IMR-90 (cell line): ENCODE measurements at regions not wholly inside any gene's neighbourhood (a gene's known extent, or its start where the extent isn't known, plus 50 kb on each side); places are given as distances from the start of the nearest gene placed in this dataset.

Experiments used
- ATAC-seq: fragments of 200-7000 bp; cut with Tn5 transposase; 2 replicates; pipeline ENCODE4 v1.9.1; 2020; ENCODE audit warnings: low read depth, mild to moderate bottlenecking, moderate library complexity
- BruUV-seq: library from RNA; stranded (reverse); fragments of 400-500 nt; replicated peaks from 2 replicates; lab custom pipeline; 2021; lab: Mats Ljungman, UMichigan
- CTCF ChIA-PET: fragments of 300-600 bp; formaldehyde crosslinking; extraction: SDS; loops from one replicate; lab custom pipeline; 2021; ENCODE audit warnings: antibody characterized with exemption; lab: Yijun Ruan, JAX
- POLR2A ChIA-PET: fragments of 300-600 bp; sonication (Branson Sonifier 250); formaldehyde crosslinking; loops from one replicate; lab custom pipeline; 2022; ENCODE audit warnings: antibody characterized with exemption; ENCODE audit not compliant: unreplicated experiment; lab: Charles Lee
- DNase-seq: peaks from one replicate; pipeline ENCODE4 v3.0.0; 2013
- H2AFZ ChIP-seq: replicated peaks from 2 replicates; pipeline ENCODE3; 2013; ENCODE audit warnings: low read length, mild to moderate bottlenecking; ENCODE audit not compliant: poor library complexity
- H2AK5ac ChIP-seq: 2 replicates; pipeline ENCODE4 v1.6.1; 2013; ENCODE audit warnings: low read depth, low read length, inconsistent platforms
- H2AK9ac ChIP-seq: replicated peaks from 2 replicates; pipeline ENCODE3; 2013; ENCODE audit warnings: mild to moderate bottlenecking, low read depth, low read length, moderate library complexity; ENCODE audit not compliant: poor library complexity
- H2BK120ac ChIP-seq: 2 replicates; pipeline ENCODE4 v1.6.1; 2013; ENCODE audit warnings: low read depth, low read length, inconsistent platforms
- H2BK15ac ChIP-seq: 3 replicates; pipeline ENCODE4 v1.6.1; 2013; ENCODE audit warnings: low read depth, low read length, inconsistent platforms
- H2BK20ac ChIP-seq: 2 replicates; pipeline ENCODE4 v1.6.1; 2013; ENCODE audit warnings: low read depth, mild to moderate bottlenecking, inconsistent platforms, low read length, moderate library complexity
- H2BK5ac ChIP-seq: 2 replicates; pipeline ENCODE4 v1.6.1; 2013; ENCODE audit warnings: mild to moderate bottlenecking, low read depth, low read length, inconsistent platforms; ENCODE audit not compliant: poor library complexity, severe bottlenecking
- H3K14ac ChIP-seq: replicated peaks from 2 replicates; pipeline ENCODE4 v1.6.1; 2013; ENCODE audit warnings: low read depth, low read length, inconsistent platforms
- H3K18ac ChIP-seq: 2 replicates; pipeline ENCODE4 v1.6.1; 2013; ENCODE audit warnings: low read depth, low read length, control low read depth
- H3K23ac ChIP-seq: 2 replicates; pipeline ENCODE4 v1.6.1; 2013; ENCODE audit warnings: low read depth, low read length, inconsistent platforms
- H3K27ac ChIP-seq: 2 replicates; pipeline ENCODE4 v1.5.1; 2013; ENCODE audit warnings: mild to moderate bottlenecking, control low read depth, low read length; ENCODE audit not compliant: insufficient read depth
- H3K27me3 ChIP-seq: 2 replicates; pipeline ENCODE4 v1.6.1; 2013; ENCODE audit warnings: low read length; ENCODE audit not compliant: control insufficient read depth, insufficient read depth
- H3K36me3 ChIP-seq: 2 replicates; pipeline ENCODE4 v1.6.1; 2013; ENCODE audit warnings: low read length, mixed read lengths; ENCODE audit not compliant: control insufficient read depth, insufficient read depth
- H3K4ac ChIP-seq: 2 replicates; pipeline ENCODE4 v1.6.1; 2013; ENCODE audit warnings: low read depth, low read length, inconsistent platforms
- H3K4me1 ChIP-seq: 2 replicates; pipeline ENCODE4 v1.6.1; 2013; ENCODE audit warnings: low read length, mixed read lengths; ENCODE audit not compliant: control insufficient read depth, insufficient read depth
- H3K4me2 ChIP-seq: 2 replicates; pipeline ENCODE4 v1.6.1; 2013; ENCODE audit warnings: low read depth, mild to moderate bottlenecking, control low read depth, low read length, moderate library complexity
- H3K4me3 ChIP-seq: 2 replicates; pipeline ENCODE4 v1.5.1; 2013; ENCODE audit warnings: low read depth, mild to moderate bottlenecking, control low read depth, low read length, moderate library complexity; ENCODE audit not compliant: insufficient read depth
- H3K56ac ChIP-seq: 2 replicates; pipeline ENCODE4 v1.6.1; 2013; ENCODE audit warnings: low read length, inconsistent platforms; ENCODE audit not compliant: insufficient read depth; ENCODE audit errors: extremely low read depth
- H3K79me1 ChIP-seq, 2 experiments: 2 replicates each; pipeline ENCODE4 v1.6.1; 2013; ENCODE audit warnings: low read length in 2 of 2, inconsistent platforms in 1 of 2, low read depth in 1 of 2
- H3K9ac ChIP-seq: 2 replicates; pipeline ENCODE4 v1.6.1; 2013; ENCODE audit warnings: low read depth, low read length, control low read depth
- H3K9me1 ChIP-seq: 2 replicates; pipeline ENCODE4 v1.6.1; 2013; ENCODE audit warnings: low read length, inconsistent platforms; ENCODE audit not compliant: insufficient read depth
- H3K9me3 ChIP-seq: 2 replicates; pipeline ENCODE4 v1.6.1; 2013; ENCODE audit warnings: low read length; ENCODE audit not compliant: control insufficient read depth, insufficient read depth
- H4K20me1 ChIP-seq: 2 replicates; pipeline ENCODE4 v1.6.1; 2013; ENCODE audit warnings: low read length, inconsistent platforms; ENCODE audit not compliant: insufficient read depth
- H4K5ac ChIP-seq: 2 replicates; pipeline ENCODE4 v1.6.1; 2013; ENCODE audit warnings: mild to moderate bottlenecking, low read depth, low read length, control low read depth
- H4K8ac ChIP-seq, 2 experiments: 2 replicates each; pipeline ENCODE4 v1.6.1; 2013; ENCODE audit warnings: low read depth in 2 of 2, low read length in 2 of 2, control low read depth in 1 of 2, inconsistent platforms in 1 of 2
- H4K91ac ChIP-seq: 2 replicates; pipeline ENCODE4 v1.6.1; 2013; ENCODE audit warnings: low read depth, low read length, inconsistent platforms; ENCODE audit not compliant: insufficient read depth
- BHLHE40 ChIP-seq: fragments of 150-350 bp; IDR thresholded peaks from 2 replicates; pipeline ENCODE4 v1.6.1; 2016; ENCODE audit warnings: mild to moderate bottlenecking, low read depth, low read length
- FOS ChIP-seq: fragments of 150-350 bp; IDR thresholded peaks from 2 replicates; pipeline ENCODE4 v1.6.1; 2016; ENCODE audit warnings: low read depth, low read length
- MAZ ChIP-seq: IDR thresholded peaks from 2 replicates; pipeline ENCODE4 v1.6.1; 2012; ENCODE audit warnings: low read depth, mild to moderate bottlenecking, low read length, improper control_type of control experiment, moderate library complexity, borderline replicate concordance
- MXI1 ChIP-seq: IDR thresholded peaks from 2 replicates; pipeline ENCODE4 v1.6.1; 2012; ENCODE audit warnings: low read depth, mild to moderate bottlenecking, low read length, moderate library complexity, borderline replicate concordance
- RCOR1 ChIP-seq: IDR thresholded peaks from 2 replicates; pipeline ENCODE4 v1.6.1; 2012; ENCODE audit warnings: mild to moderate bottlenecking, low read length, improper control_type of control experiment; ENCODE audit not compliant: insufficient replicate concordance
- RFX5 ChIP-seq: IDR thresholded peaks from 2 replicates; pipeline ENCODE4 v1.8.0; 2012; ENCODE audit warnings: low read depth, mild to moderate bottlenecking, low read length, moderate library complexity
- WGBS, 2 experiments: methylation state at CpG; one replicate each; pipeline versions ENCODE4 v1.1.5 to v1.1.7; 2013; ENCODE audit warnings: missing lambda C conversion rate in 2 of 2; ENCODE audit not compliant: insufficient read length in 1 of 2; ENCODE audit errors: extremely low coverage in 2 of 2; 5-methylcytosine and 5-hydroxymethylcytosine counted together
- dilution Hi-C: fragments of 300-500 bp; cut with HindIII; formaldehyde crosslinking; loops from one replicate; pipeline ENCODE4 v1.14.3; 2018; ENCODE audit warnings: low sequenced_read_pairs; ENCODE audit not compliant: unreplicated experiment
- in situ Hi-C: fragments of 300-500 bp; cut with MboI; formaldehyde crosslinking; loops from 3 replicates; pipeline ENCODE4 v1.14.3; 2019; ENCODE audit warnings: low sequenced_read_pairs, inconsistent platforms, mixed read lengths
- intact Hi-C: fragments of 100-400 bp; cut with micrococcal nuclease; formaldehyde crosslinking; loops from 2 replicates; pipeline ENCODE4 v1.10.0; 2022
- TF ChIP-seq, protein P1 (sequence below): conservative IDR thresholded peaks from 2 replicates; pipeline ENCODE4 v1.5.1; 2012; ENCODE audit warnings: mild to moderate bottlenecking, low read depth, low read length, improper control_type of control experiment
- TF ChIP-seq, protein P2 (sequence below): fragments of 150-350 bp; IDR thresholded peaks from 2 replicates; pipeline ENCODE4 v1.6.1; 2016; ENCODE audit warnings: low read depth, mild to moderate bottlenecking, low read length, moderate library complexity, borderline replicate concordance
- TF ChIP-seq, protein P3 (sequence below): fragments of 150-350 bp; IDR thresholded peaks from 2 replicates; pipeline ENCODE4 v1.6.1; 2017; ENCODE audit warnings: mild to moderate bottlenecking, antibody characterized with exemption, low read length, low read depth

DNA sequence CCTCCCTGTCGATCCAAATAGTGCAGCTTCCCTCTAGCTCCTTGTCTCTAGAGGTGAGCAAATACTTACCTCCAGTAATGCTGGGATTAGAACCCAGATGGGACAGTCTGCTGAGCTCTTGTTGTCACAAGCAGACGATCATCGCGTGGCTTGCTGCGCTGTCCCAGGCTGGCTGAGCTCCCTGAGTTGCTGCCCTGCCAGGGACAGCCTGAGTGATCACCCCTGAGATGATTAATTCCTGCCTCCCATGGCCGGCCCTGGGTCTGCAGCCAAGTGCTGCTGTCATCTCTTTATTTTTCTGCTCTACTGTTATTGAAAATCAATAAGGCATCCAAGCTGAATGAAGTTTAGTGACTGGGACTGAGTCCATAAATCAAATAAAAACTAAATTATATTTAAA, 94.0 kb upstream of the ALDH1B1 start:
- no peak overlapping the region for H3K4me2 ChIP-seq
- no peak overlapping the region for H3K18ac ChIP-seq
- dilution Hi-C loops: no loop called here
- TF ChIP-seq MXI1 (no peak), MAZ (no peak), RFX5 (no peak), BHLHE40 (no peak), FOS (no peak), RCOR1 (no peak)
- TF ChIP-seq, protein P1, sequence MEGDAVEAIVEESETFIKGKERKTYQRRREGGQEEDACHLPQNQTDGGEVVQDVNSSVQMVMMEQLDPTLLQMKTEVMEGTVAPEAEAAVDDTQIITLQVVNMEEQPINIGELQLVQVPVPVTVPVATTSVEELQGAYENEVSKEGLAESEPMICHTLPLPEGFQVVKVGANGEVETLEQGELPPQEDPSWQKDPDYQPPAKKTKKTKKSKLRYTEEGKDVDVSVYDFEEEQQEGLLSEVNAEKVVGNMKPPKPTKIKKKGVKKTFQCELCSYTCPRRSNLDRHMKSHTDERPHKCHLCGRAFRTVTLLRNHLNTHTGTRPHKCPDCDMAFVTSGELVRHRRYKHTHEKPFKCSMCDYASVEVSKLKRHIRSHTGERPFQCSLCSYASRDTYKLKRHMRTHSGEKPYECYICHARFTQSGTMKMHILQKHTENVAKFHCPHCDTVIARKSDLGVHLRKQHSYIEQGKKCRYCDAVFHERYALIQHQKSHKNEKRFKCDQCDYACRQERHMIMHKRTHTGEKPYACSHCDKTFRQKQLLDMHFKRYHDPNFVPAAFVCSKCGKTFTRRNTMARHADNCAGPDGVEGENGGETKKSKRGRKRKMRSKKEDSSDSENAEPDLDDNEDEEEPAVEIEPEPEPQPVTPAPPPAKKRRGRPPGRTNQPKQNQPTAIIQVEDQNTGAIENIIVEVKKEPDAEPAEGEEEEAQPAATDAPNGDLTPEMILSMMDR: no peak
- TF ChIP-seq, protein P2, sequence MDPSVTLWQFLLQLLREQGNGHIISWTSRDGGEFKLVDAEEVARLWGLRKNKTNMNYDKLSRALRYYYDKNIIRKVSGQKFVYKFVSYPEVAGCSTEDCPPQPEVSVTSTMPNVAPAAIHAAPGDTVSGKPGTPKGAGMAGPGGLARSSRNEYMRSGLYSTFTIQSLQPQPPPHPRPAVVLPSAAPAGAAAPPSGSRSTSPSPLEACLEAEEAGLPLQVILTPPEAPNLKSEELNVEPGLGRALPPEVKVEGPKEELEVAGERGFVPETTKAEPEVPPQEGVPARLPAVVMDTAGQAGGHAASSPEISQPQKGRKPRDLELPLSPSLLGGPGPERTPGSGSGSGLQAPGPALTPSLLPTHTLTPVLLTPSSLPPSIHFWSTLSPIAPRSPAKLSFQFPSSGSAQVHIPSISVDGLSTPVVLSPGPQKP: no peak
- TF ChIP-seq, protein P3, sequence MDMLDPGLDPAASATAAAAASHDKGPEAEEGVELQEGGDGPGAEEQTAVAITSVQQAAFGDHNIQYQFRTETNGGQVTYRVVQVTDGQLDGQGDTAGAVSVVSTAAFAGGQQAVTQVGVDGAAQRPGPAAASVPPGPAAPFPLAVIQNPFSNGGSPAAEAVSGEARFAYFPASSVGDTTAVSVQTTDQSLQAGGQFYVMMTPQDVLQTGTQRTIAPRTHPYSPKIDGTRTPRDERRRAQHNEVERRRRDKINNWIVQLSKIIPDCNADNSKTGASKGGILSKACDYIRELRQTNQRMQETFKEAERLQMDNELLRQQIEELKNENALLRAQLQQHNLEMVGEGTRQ: no peak
- H3K4me3 ChIP-seq: no peak overlapping the region
- no peak overlapping the region for H3K23ac ChIP-seq
- H3K4me1 ChIP-seq: no peaks in the 10 kb centered on the region
- H3K9ac ChIP-seq: no peak overlapping the region
- no peaks in the 10 kb centered on the region for H3K79me1 ChIP-seq
- ChIA-PET POLR2A (no interaction called here), CTCF (no interaction called here)
- H4K5ac ChIP-seq: no peak overlapping the region
- BruUV-seq: no TSS peak
- H3K36me3 ChIP-seq: no peaks in the 10 kb centered on the region
- H2BK15ac ChIP-seq: no peak overlapping the region
- ATAC-seq (no peak), DNase-seq (no peak)
- H3K14ac ChIP-seq: no peak overlapping the region
- H2BK120ac ChIP-seq: no peak overlapping the region
- H4K20me1 ChIP-seq: no peaks in the 10 kb centered on the region
- no peak overlapping the region for H3K27ac ChIP-seq
- H2BK20ac ChIP-seq: no peak overlapping the region
- H4K91ac ChIP-seq: no peak overlapping the region
- no peak overlapping the region for H2AFZ ChIP-seq
- no peak overlapping the region for H3K4ac ChIP-seq
- H2AK5ac ChIP-seq: no peak overlapping the region
- no peak overlapping the region for H4K8ac ChIP-seq
- no peak overlapping the region for H3K56ac ChIP-seq
- no peaks in the 10 kb centered on the region for H3K9me3 ChIP-seq
- intact Hi-C loops: no loop called here
- peaks cover 33% of the 10 kb centered on the region for H3K27me3 ChIP-seq
- H2AK9ac ChIP-seq: no peak overlapping the region
- 33% methylated on average over 4 of the region's 6 CpGs; no CpG with 5 or more reads in 1 of the 2 experiments for WGBS, 2 experiments
- in situ Hi-C loops: no loop called here
- no peaks in the 10 kb centered on the region for H3K9me1 ChIP-seq
- H2BK5ac ChIP-seq: no peak overlapping the region
